H9 (cell line): ENCODE measurements at regions not wholly inside any gene's neighbourhood (a gene's known extent, or its start where the extent isn't known, plus 50 kb on each side); places are given as distances from the start of the nearest gene placed in this dataset.

ENCODE experiments used
- DNase-seq: peaks from one replicate; pipeline ENCODE4 v3.0.0-alpha.2; 2017
- H2AFZ ChIP-seq: one replicate; pipeline ENCODE4 v1.6.1; 2013; ENCODE audit warnings: mild to moderate bottlenecking, low read length, control low read depth, moderate library complexity
- H2AK5ac ChIP-seq: 2 replicates; pipeline ENCODE4 v1.6.1; 2013; ENCODE audit warnings: low read length, control low read depth, mixed read lengths; ENCODE audit not compliant: insufficient read length
- H2BK120ac ChIP-seq: one replicate; pipeline ENCODE4 v1.6.1; 2013; ENCODE audit warnings: low read depth, mild to moderate bottlenecking, low read length, control low read depth, inconsistent platforms; ENCODE audit not compliant: poor library complexity, severe bottlenecking
- H2BK12ac ChIP-seq: 2 replicates; pipeline ENCODE4 v1.6.1; 2013; ENCODE audit warnings: low read length, control low read depth, mixed read lengths, low read depth; ENCODE audit not compliant: insufficient read length
- H2BK15ac ChIP-seq: 2 replicates; pipeline ENCODE4 v1.6.1; 2013; ENCODE audit warnings: low read depth, low read length, control low read depth
- H2BK20ac ChIP-seq: one replicate; pipeline ENCODE4 v1.6.1; 2013; ENCODE audit warnings: low read depth, mild to moderate bottlenecking, low read length, control low read depth, inconsistent platforms; ENCODE audit not compliant: poor library complexity, severe bottlenecking
- H2BK5ac ChIP-seq: 2 replicates; pipeline ENCODE4 v1.6.1; 2013; ENCODE audit warnings: low read length, control low read depth, mixed read lengths; ENCODE audit not compliant: insufficient read length
- H3K14ac ChIP-seq: 2 replicates; pipeline ENCODE4 v1.6.1; 2013; ENCODE audit warnings: low read length, control low read depth; ENCODE audit not compliant: insufficient read depth
- H3K18ac ChIP-seq: 2 replicates; pipeline ENCODE4 v1.6.1; 2013; ENCODE audit warnings: low read depth, mild to moderate bottlenecking, mixed read lengths, low read length, control low read depth; ENCODE audit not compliant: insufficient read length
- H3K23ac ChIP-seq: 2 replicates; pipeline ENCODE4 v1.6.1; 2013; ENCODE audit warnings: low read length, control low read depth, mixed read lengths, low read depth; ENCODE audit not compliant: insufficient read length
- H3K23me2 ChIP-seq: 2 replicates; pipeline ENCODE4 v1.6.1; 2013; ENCODE audit warnings: low read depth, mild to moderate bottlenecking, mixed read lengths, low read length, control low read depth; ENCODE audit not compliant: insufficient read length, poor library complexity, severe bottlenecking
- H3K27ac ChIP-seq: 2 replicates; pipeline ENCODE4 v1.5.1; 2013; ENCODE audit warnings: low read length, control low read depth, mixed read lengths, low read depth; ENCODE audit not compliant: insufficient read length
- H3K27me3 ChIP-seq: 2 replicates; pipeline ENCODE4 v1.6.1; 2013; ENCODE audit warnings: low read length, control low read depth, inconsistent platforms; ENCODE audit not compliant: insufficient read depth
- H3K4ac ChIP-seq: 2 replicates; pipeline ENCODE4 v1.6.1; 2013; ENCODE audit warnings: low read depth, mild to moderate bottlenecking, control low read depth, inconsistent platforms, low read length, moderate library complexity
- H3K4me1 ChIP-seq: 2 replicates; pipeline ENCODE4 v1.6.1; 2013; ENCODE audit warnings: low read length, control low read depth, inconsistent platforms; ENCODE audit not compliant: insufficient read depth
- H3K4me2 ChIP-seq: 2 replicates; pipeline ENCODE4 v1.6.1; 2013; ENCODE audit warnings: low read length, control low read depth, mixed read lengths; ENCODE audit not compliant: insufficient read length, insufficient read depth
- H3K56ac ChIP-seq: 2 replicates; pipeline ENCODE4 v1.6.1; 2013; ENCODE audit warnings: low read depth, mild to moderate bottlenecking, mixed read lengths, low read length, control low read depth; ENCODE audit not compliant: insufficient read length
- H3K79me1 ChIP-seq: 2 replicates; pipeline ENCODE4 v1.6.1; 2013; ENCODE audit warnings: low read depth, mild to moderate bottlenecking, moderate library complexity, low read length, control low read depth, inconsistent platforms; ENCODE audit not compliant: insufficient read depth, poor library complexity, severe bottlenecking
- H3K79me2 ChIP-seq: 2 replicates; pipeline ENCODE4 v1.6.1; 2013; ENCODE audit warnings: low read length, control low read depth, inconsistent platforms; ENCODE audit not compliant: insufficient read depth
- H3K9ac ChIP-seq: 2 replicates; pipeline ENCODE4 v1.6.1; 2013; ENCODE audit warnings: low read length, control low read depth, mixed read lengths; ENCODE audit not compliant: insufficient read length; ENCODE audit errors: extremely low read depth
- H3K9me3 ChIP-seq: one replicate; pipeline ENCODE4 v1.6.1; 2013; ENCODE audit warnings: low read depth, low read length, inconsistent platforms; ENCODE audit not compliant: control insufficient read depth
- H3T11ph ChIP-seq: one replicate; pipeline ENCODE4 v1.6.1; 2013; ENCODE audit warnings: mild to moderate bottlenecking, low read length, control low read depth, inconsistent platforms
- H4K20me1 ChIP-seq: one replicate; pipeline ENCODE4 v1.6.1; 2013; ENCODE audit not compliant: control insufficient read depth, insufficient read length, insufficient read depth
- H4K5ac ChIP-seq: 2 replicates; pipeline ENCODE4 v1.6.1; 2013; ENCODE audit warnings: low read depth, mild to moderate bottlenecking, mixed read lengths, low read length, control low read depth; ENCODE audit not compliant: insufficient read length
- H4K8ac ChIP-seq: replicated peaks from 2 replicates; pipeline ENCODE4 v1.6.1; 2013; ENCODE audit warnings: low read length, control low read depth, mixed read lengths, low read depth; ENCODE audit not compliant: insufficient read length
- H4K91ac ChIP-seq: 2 replicates; pipeline ENCODE4 v1.6.1; 2013; ENCODE audit warnings: low read depth, mild to moderate bottlenecking, moderate library complexity, mixed read lengths, low read length, control low read depth; ENCODE audit not compliant: insufficient read length
- H3K27ac Mint-ChIP-seq, 3 experiments: 2 replicates in 2 of 3; 3 replicates in 1 of 3; pipeline ENCODE4 v1.8.0; 2020 to 2021; ENCODE audit warnings: mixed read lengths in 3 of 3, mild to moderate bottlenecking in 1 of 3, moderate library complexity in 1 of 3
- H3K27me3 Mint-ChIP-seq: 2 replicates; pipeline ENCODE4 v1.8.0; 2021; ENCODE audit warnings: low read depth, mild to moderate bottlenecking, moderate library complexity, mixed read lengths
- H3K36me3 Mint-ChIP-seq, 3 experiments: 2 replicates in 2 of 3; 3 replicates in 1 of 3; pipeline ENCODE4 v1.8.0; 2020 to 2021; ENCODE audit warnings: low read depth in 3 of 3, mixed read lengths in 3 of 3; ENCODE audit not compliant: insufficient read depth in 1 of 3
- H3K4me1 Mint-ChIP-seq, 2 experiments: 2 replicates each; pipeline ENCODE4 v1.8.0; 2020; ENCODE audit warnings: mixed read lengths in 2 of 2
- H3K4me3 Mint-ChIP-seq, 2 experiments: 2 replicates in 1 of 2; 3 replicates in 1 of 2; pipeline ENCODE4 v1.8.0; 2020 to 2021; ENCODE audit warnings: mild to moderate bottlenecking in 2 of 2, mixed read lengths in 2 of 2, moderate library complexity in 1 of 2
- H3K9me3 Mint-ChIP-seq, 2 experiments: 2 replicates in 1 of 2; 3 replicates in 1 of 2; pipeline ENCODE4 v1.8.0; 2020; ENCODE audit warnings: mild to moderate bottlenecking in 2 of 2, mixed read lengths in 2 of 2, moderate library complexity in 1 of 2
- WGBS: extraction: QIAGEN DNeasy Blood & Tissue Kit; methylation state at CpG from one replicate; pipeline ENCODE4 v1.1.7; 2013; ENCODE audit warnings: missing lambda C conversion rate, low lambda C conversion rate, mixed read lengths; ENCODE audit not compliant: insufficient read length; ENCODE audit errors: extremely low coverage; 5-methylcytosine and 5-hydroxymethylcytosine counted together
- TF ChIP-seq, protein P1 (sequence below): fragments of 200-600 bp; sonication (generic); conservative IDR thresholded peaks from 3 replicates; pipeline ENCODE4 v1.8.0; 2021; ENCODE audit warnings: antibody characterized with exemption, mild to moderate bottlenecking

DNA sequence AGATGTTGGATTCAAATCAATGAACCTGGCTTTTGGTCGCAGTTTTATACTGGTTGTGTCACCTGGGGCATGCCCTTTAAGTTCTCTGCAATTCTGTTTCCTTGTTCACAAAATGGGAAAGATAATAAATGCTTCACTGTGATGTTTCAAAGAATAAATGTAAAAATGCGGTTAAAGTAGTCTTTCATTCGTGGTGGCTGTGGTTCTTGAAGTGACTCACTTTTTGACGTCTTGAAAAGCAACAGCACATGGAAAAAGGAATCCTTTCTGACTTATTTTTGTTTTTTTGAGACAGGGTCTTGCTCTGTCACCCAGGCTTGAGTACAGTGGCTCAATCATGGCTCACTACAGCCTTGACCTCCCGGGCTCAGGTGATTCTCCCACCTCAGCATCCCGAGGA lies 88.4 kb upstream of the SLIT3 start:
- Mint-ChIP-seq H3K9me3 (no peaks in the 10 kb centered on the region), H3K27me3 (peaks cover 8% of the 10 kb centered on the region; the same call in 1 of the 2 replicates), H3K27ac (no peak overlapping the region), H3K4me1 (no peaks in the 10 kb centered on the region), H3K36me3 (no peaks in the 10 kb centered on the region), H3K4me3 (no peak overlapping the region)
- no peak overlapping the region for H3K4me2 ChIP-seq
- no peaks in the 10 kb centered on the region for H3K4me1 ChIP-seq
- H2BK5ac ChIP-seq: no peak overlapping the region
- no peak overlapping the region for H2AK5ac ChIP-seq
- H3K79me2 ChIP-seq: no peaks in the 10 kb centered on the region
- no peaks in the 10 kb centered on the region for H3K9me3 ChIP-seq
- no peak for DNase-seq
- H2BK12ac ChIP-seq: no peak overlapping the region
- no peak overlapping the region for H2BK120ac ChIP-seq
- no peaks in the 10 kb centered on the region for H3K79me1 ChIP-seq
- no peaks in the 10 kb centered on the region for H4K20me1 ChIP-seq
- H3K23ac ChIP-seq: no peak overlapping the region
- H3K9ac ChIP-seq: no peak overlapping the region
- H3K18ac ChIP-seq: no peak overlapping the region
- H3K4ac ChIP-seq: no peak overlapping the region
- no peak overlapping the region for H4K5ac ChIP-seq
- H3T11ph ChIP-seq: no peak overlapping the region
- H2AFZ ChIP-seq: no peak overlapping the region
- no peak overlapping the region for H3K14ac ChIP-seq
- no peaks in the 10 kb centered on the region for H3K23me2 ChIP-seq
- H3K56ac ChIP-seq: no peak overlapping the region
- TF ChIP-seq, protein P1, sequence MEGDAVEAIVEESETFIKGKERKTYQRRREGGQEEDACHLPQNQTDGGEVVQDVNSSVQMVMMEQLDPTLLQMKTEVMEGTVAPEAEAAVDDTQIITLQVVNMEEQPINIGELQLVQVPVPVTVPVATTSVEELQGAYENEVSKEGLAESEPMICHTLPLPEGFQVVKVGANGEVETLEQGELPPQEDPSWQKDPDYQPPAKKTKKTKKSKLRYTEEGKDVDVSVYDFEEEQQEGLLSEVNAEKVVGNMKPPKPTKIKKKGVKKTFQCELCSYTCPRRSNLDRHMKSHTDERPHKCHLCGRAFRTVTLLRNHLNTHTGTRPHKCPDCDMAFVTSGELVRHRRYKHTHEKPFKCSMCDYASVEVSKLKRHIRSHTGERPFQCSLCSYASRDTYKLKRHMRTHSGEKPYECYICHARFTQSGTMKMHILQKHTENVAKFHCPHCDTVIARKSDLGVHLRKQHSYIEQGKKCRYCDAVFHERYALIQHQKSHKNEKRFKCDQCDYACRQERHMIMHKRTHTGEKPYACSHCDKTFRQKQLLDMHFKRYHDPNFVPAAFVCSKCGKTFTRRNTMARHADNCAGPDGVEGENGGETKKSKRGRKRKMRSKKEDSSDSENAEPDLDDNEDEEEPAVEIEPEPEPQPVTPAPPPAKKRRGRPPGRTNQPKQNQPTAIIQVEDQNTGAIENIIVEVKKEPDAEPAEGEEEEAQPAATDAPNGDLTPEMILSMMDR: no peak
- WGBS: no CpG with 5 or more reads among the region's 6 CpGs
- H4K91ac ChIP-seq: no peak overlapping the region
- no peak overlapping the region for H2BK20ac ChIP-seq
- H4K8ac ChIP-seq: no peak overlapping the region
- no peaks in the 10 kb centered on the region for H3K27me3 ChIP-seq
- H3K27ac ChIP-seq: no peak overlapping the region
- no peak overlapping the region for H2BK15ac ChIP-seq
